MG63 (cell line): ENCODE measurements at regions not wholly inside any gene's neighbourhood (a gene's known extent, or its start where the extent isn't known, plus 50 kb on each side); places are given as distances from the start of the nearest gene placed in this dataset.

Experiments
- DNase-seq: peaks from one replicate; pipeline ENCODE4 v3.0.0-alpha.2; 2020
- H3K27me3 ChIP-seq: fragments of 250-450 bp; sonication (Bioruptor Pico); 2 replicates; pipeline ENCODE4 v1.5.1; 2020; ENCODE audit warnings: mild to moderate bottlenecking, moderate library complexity
- H3K36me3 ChIP-seq: fragments of 250-450 bp; sonication (Bioruptor Pico); 2 replicates; pipeline ENCODE4 v1.5.1; 2020; ENCODE audit warnings: mild to moderate bottlenecking, moderate library complexity
- H3K4me3 ChIP-seq: fragments of 250-450 bp; sonication (Bioruptor Pico); 2 replicates; pipeline ENCODE4 v1.5.1; 2020; ENCODE audit warnings: mild to moderate bottlenecking, moderate library complexity
- H3K9me3 ChIP-seq: fragments of 250-450 bp; sonication (Bioruptor Pico); 2 replicates; pipeline ENCODE4 v1.5.1; 2020; ENCODE audit warnings: mild to moderate bottlenecking, moderate library complexity

- Histone ChIP-seq H3K9me3 (no peaks in the 10 kb centered on the region), H3K27me3 (no peaks in the 10 kb centered on the region), H3K4me3 (no peak overlapping the region), H3K36me3 (no peaks in the 10 kb centered on the region)
- DNase-seq, result no peak
These were observed 277.2 kb upstream of the GJB5 start for GRCh38 chr1:34477632-34478141.

GRCh38 chr1:34478515-34479076 lies 276.3 kb upstream of the GJB5 start:
- DNase-seq, result no peak
- Histone ChIP-seq H3K4me3 (no peak overlapping the region), H3K9me3 (no peaks in the 10 kb centered on the region), H3K36me3 (no peaks in the 10 kb centered on the region), H3K27me3 (no peaks in the 10 kb centered on the region)

DNA sequence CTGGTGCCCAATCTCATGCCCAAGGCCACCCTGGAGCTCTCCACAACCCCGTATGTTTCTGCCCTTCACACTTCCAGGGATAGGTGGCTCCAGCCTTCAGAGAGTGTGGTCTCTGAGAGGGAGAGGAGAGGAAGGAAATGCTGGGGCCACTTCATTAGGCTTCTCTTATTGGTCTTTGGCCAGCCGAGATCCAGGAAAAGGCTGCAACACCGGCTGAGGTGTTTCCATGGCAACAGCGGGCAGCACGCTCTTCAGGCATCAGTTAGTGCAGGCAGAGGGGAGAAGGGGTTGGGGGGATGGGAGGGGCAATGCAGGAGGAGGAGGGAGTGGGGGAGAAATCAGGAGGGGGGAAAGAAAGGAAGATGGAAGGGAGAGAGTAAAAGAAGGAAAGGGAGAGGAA lies 275.1 kb upstream of the GJB5 start:
- no peaks in the 10 kb centered on the region for H3K9me3 ChIP-seq
- DNase-seq, result no peak
- H3K27me3 ChIP-seq, result no peaks in the 10 kb centered on the region
- H3K4me3 ChIP-seq, result no peak overlapping the region
- no peaks in the 10 kb centered on the region for H3K36me3 ChIP-seq

- no peaks in the 10 kb centered on the region for H3K36me3 ChIP-seq
- no peaks in the 10 kb centered on the region for H3K9me3 ChIP-seq
- H3K4me3 ChIP-seq, result no peak overlapping the region
- no peak for DNase-seq
- no peaks in the 10 kb centered on the region for H3K27me3 ChIP-seq
These were observed 266.7 kb upstream of the GJB5 start for GRCh38 chr1:34488080-34488708.

- H3K4me3 ChIP-seq, result no peak overlapping the region
- no peaks in the 10 kb centered on the region for H3K27me3 ChIP-seq
- peak; percentile 31 for DNase-seq
- no peaks in the 10 kb centered on the region for H3K36me3 ChIP-seq
- H3K9me3 ChIP-seq, result no peaks in the 10 kb centered on the region
These were observed 254.4 kb upstream of the GJB5 start for GRCh38 chr1:34500451-34500850.

- H3K27me3 ChIP-seq, result no peaks in the 10 kb centered on the region
- no peaks in the 10 kb centered on the region for H3K36me3 ChIP-seq
- H3K4me3 ChIP-seq, result no peak overlapping the region
- H3K9me3 ChIP-seq, result peaks cover 8% of the 10 kb centered on the region
- no peak for DNase-seq
These were observed 243.0 kb upstream of the GJB5 start for GRCh38 chr1:34511802-34512201.

- H3K4me3 ChIP-seq, result no peak overlapping the region
- DNase-seq, result no peak
- no peaks in the 10 kb centered on the region for H3K36me3 ChIP-seq
These were observed 236.6 kb upstream of the GJB5 start for GRCh38 chr1:34518146-34518699.

GRCh38 chr1:34520111-34520510 lies 234.7 kb upstream of the GJB5 start:
- no peaks in the 10 kb centered on the region for H3K27me3 ChIP-seq
- DNase-seq, result no peak
- no peaks in the 10 kb centered on the region for H3K9me3 ChIP-seq
- H3K36me3 ChIP-seq, result no peaks in the 10 kb centered on the region
- H3K4me3 ChIP-seq, result no peak overlapping the region

More at GRCh38 chr1:34518146-34518699, 236.6 kb upstream of the GJB5 start:
- Histone ChIP-seq H3K9me3 (no peaks in the 10 kb centered on the region), H3K27me3 (no peaks in the 10 kb centered on the region)

DNA sequence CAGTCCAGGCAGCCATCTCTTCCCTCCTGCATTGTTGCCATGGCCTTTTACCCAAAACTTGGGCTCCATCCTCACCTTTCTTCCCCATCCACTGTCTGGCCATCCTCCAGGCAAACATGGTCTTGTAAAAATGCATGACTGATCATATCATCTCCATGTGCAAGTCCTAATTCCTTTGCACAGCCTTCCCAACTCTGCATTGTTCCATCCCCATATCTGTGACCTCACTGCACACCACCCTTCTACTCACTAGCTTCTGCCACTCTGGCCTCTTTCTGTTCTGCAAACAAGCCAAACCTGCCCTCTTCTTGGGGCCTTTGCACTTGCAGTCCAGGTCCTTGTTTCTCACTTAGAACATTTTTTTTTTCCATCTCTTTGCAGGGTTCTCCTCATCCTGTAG lies 230.1 kb upstream of the GJB5 start:
- DNase-seq, result no peak
- no peaks in the 10 kb centered on the region for H3K36me3 ChIP-seq
- H3K4me3 ChIP-seq, result no peak overlapping the region
- no peaks in the 10 kb centered on the region for H3K27me3 ChIP-seq
- H3K9me3 ChIP-seq, result no peaks in the 10 kb centered on the region

DNA sequence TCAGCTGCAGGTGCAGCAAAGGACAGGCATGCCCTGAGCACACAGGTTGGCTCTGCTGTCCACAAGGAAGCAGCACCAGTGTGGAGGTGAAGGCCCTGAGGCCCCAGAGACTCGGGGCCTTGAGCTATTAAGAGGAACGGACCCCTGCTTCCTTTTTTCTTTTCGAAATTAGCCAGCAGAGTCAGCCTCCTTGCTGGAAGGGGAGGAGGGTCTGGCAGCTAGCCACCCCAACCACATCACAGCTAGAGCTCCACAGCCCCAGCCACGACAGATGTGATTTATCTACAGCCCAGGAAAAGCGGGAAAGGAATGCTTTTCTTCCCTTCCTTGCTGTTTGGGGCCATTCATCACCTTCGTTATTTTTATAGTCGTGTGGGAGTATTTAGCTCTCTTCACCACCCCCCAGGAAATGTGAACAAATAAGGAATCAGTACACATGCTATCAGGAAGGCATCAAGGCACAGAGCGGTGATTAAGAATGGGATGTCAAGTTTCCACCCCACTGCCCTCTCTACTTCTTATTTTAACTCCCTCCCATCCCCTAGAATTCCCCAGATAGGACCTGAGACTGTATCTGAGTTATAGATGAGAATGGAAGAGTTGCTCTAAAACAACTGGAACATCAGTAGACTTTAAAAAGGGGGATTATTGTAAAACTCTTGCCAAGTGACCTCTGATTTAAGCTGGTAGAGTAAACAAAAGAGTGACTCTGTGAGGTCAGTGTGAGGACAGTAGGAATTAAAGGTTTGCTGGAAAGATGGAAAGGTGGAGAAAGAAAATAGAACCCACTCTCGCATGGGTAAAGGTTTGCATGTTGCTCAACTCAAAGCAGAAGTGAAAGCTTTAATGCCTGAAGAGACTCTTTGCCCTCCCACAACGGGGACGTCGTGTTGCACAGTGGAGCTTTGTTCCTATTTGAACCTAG lies 224.7 kb upstream of the GJB5 start:
- Histone ChIP-seq H3K4me3 (no peak overlapping the region), H3K36me3 (no peaks in the 10 kb centered on the region), H3K9me3 (no peaks in the 10 kb centered on the region), H3K27me3 (no peaks in the 10 kb centered on the region)
- no peak for DNase-seq

GRCh38 chr1:34532113-34532512 lies 222.7 kb upstream of the GJB5 start:
- no peak overlapping the region for H3K4me3 ChIP-seq
- no peaks in the 10 kb centered on the region for H3K36me3 ChIP-seq

DNA sequence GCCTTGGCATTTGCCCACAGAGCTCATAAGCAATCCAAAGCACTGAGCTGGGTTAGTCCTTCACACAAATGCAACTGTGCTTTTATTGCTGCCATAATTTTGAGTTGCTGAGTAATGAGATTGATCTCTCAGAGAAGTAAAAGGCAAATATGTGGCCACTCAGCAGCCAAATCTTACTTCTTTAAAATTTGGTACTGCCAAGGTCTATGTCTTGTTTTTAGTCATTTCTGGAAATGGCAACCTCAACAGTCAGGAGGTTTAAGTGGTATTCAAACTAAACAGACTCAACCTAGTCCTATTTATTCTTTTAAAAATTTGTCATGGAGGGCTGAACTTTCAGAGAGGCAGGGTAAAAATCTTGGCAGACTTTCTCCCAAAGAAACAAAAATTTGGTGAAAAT lies 216.4 kb upstream of the GJB5 start:
- Histone ChIP-seq H3K9me3 (no peaks in the 10 kb centered on the region), H3K4me3 (no peak overlapping the region), H3K36me3 (no peaks in the 10 kb centered on the region), H3K27me3 (no peaks in the 10 kb centered on the region)
- DNase-seq, result no peak

More at GRCh38 chr1:34532113-34532512, 222.7 kb upstream of the GJB5 start:
- DNase-seq, result no peak
- H3K9me3 ChIP-seq, result no peaks in the 10 kb centered on the region
- no peaks in the 10 kb centered on the region for H3K27me3 ChIP-seq

DNA sequence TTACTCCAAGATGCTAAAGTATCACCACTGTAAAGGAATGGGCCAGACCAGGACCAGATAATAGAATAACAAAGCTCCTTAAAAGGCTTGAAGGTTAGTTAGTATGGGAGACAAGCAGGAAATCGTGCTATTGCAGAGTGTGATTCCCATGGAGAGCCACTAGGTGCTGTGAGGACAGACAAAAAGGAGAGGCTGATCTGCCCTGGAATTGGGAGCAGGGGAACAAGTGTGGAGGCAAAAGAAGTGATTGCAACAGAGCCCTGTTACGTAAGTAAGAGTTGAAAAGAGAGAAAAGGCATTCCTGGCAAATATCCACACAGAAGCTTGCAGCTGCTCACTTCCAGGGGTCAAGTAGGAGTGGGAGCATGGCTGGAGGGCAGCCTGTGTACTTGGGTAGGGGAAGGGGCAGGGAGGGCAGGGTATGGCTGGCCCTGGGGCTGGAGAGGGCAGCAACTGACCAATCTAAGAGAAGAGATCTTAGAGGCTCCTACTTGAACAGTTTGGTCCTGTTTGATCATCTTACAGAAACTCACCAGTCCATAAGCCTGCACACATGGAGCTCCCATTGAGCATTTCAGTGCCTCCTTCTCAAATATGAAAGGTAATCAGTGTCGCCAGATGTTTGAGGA lies 207.7 kb upstream of the GJB5 start:
- Histone ChIP-seq H3K9me3 (no peaks in the 10 kb centered on the region), H3K4me3 (no peak overlapping the region), H3K36me3 (no peaks in the 10 kb centered on the region), H3K27me3 (no peaks in the 10 kb centered on the region)
- no peak for DNase-seq

DNA sequence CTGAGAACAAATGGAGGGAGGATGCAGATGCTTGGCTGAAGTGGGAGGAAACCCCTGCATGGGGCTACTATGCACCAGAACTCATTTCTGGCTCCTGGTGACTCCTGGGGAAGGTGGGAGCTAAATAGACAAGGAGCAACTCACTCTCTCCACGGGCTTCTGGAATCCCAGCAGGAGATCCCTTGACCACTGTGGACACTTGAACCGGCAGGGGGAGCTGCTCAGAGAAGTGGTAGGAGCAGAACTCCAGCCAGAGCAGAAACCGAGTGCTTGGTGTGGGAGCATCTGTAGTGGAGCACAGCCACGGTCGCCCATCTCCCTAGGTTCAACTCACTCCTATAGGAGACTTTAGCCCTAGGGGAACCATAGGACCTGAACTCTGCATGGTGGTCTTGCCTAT lies 205.6 kb upstream of the GJB5 start:
- no peaks in the 10 kb centered on the region for H3K9me3 ChIP-seq
- H3K4me3 ChIP-seq, result no peak overlapping the region
- peak; percentile 23 for DNase-seq
- no peaks in the 10 kb centered on the region for H3K36me3 ChIP-seq
- H3K27me3 ChIP-seq, result no peaks in the 10 kb centered on the region

- Histone ChIP-seq H3K27me3 (0 out of 2 replicates have a peak, but pooled peaks cover 2% of the 10 kb centered on the region), H3K36me3 (no peaks in the 10 kb centered on the region), H3K4me3 (no peak overlapping the region), H3K9me3 (no peaks in the 10 kb centered on the region)
- no peak for DNase-seq
These were observed 176.5 kb upstream of the GJB5 start for GRCh38 chr1:34578306-34578705.

GRCh38 chr1:34582356-34582755 lies 172.5 kb upstream of the GJB5 start:
- Histone ChIP-seq H3K36me3 (no peaks in the 10 kb centered on the region), H3K4me3 (no peak overlapping the region), H3K9me3 (no peaks in the 10 kb centered on the region), H3K27me3 (0 out of 2 replicates have a peak, but pooled peaks cover 2% of the 10 kb centered on the region)
- DNase-seq, result no peak

- Histone ChIP-seq H3K36me3 (no peaks in the 10 kb centered on the region), H3K27me3 (no peaks in the 10 kb centered on the region), H3K9me3 (no peaks in the 10 kb centered on the region), H3K4me3 (no peak overlapping the region)
- DNase-seq, result no peak
These were observed 167.1 kb upstream of the GJB5 start for GRCh38 chr1:34587761-34588160.
